GM12878 (cell line): ENCODE measurements at regions not wholly inside any gene's neighbourhood (a gene's known extent, or its start where the extent isn't known, plus 50 kb on each side); places are given as distances from the start of the nearest gene placed in this dataset.

Experiments
- ATAC-seq: fragments of 200-7000 bp; cut with Tn5 transposase; 3 replicates; pipeline ENCODE4 v1.9.1; 2020; ENCODE audit warnings: mild to moderate bottlenecking, moderate library complexity
- BruUV-seq: library from RNA; stranded (reverse); fragments of 400-500 nt; replicated peaks from 2 replicates; lab custom pipeline; 2021; lab: Mats Ljungman, UMichigan
- CTCF ChIA-PET: fragments of 300-600 bp; sonication (Branson Sonifier 250); formaldehyde crosslinking; extraction: SDS; loops from one replicate; lab custom pipeline; 2021; ENCODE audit warnings: inconsistent platforms; lab: Yijun Ruan, JAX
- POLR2A ChIA-PET: fragments of 350-600 bp; formaldehyde crosslinking; extraction: SDS; loops from one replicate; lab custom pipeline; 2021; ENCODE audit warnings: inconsistent platforms; lab: Charles Lee
- RAD21 ChIA-PET: fragments of 300-600 bp; sonication (Branson Sonifier 250); formaldehyde crosslinking; loops from one replicate; lab custom pipeline; 2023; ENCODE audit warnings: antibody characterized with exemption; ENCODE audit not compliant: unreplicated experiment; lab: Charles Lee
- SMC1A ChIA-PET: fragments of 300-600 bp; sonication (Branson Sonifier 250); formaldehyde crosslinking; loops from one replicate; lab custom pipeline; 2023; ENCODE audit not compliant: unreplicated experiment, uncharacterized antibody; lab: Charles Lee
- DNase-seq: peaks from one replicate; pipeline ENCODE4 v3.0.0-alpha.2; 2011; ENCODE audit warnings: low read depth, low spot score
- FAIRE-seq: peaks from 3 replicates; lab custom pipeline; 2011; peaks lifted over from hg19 to GRCh38; lab: Jason Lieb, UNC
- H2AFZ ChIP-seq: 2 replicates; pipeline ENCODE4 v1.6.0; 2011; ENCODE audit warnings: low read depth, low read length, control low read depth; ENCODE audit not compliant: control insufficient read depth
- H3K27ac ChIP-seq: 2 replicates; pipeline ENCODE4 v1.5.1; 2011; ENCODE audit warnings: control low read depth; ENCODE audit not compliant: control insufficient read depth, insufficient read depth
- H3K27me3 ChIP-seq, 2 experiments: replicated peaks in 1 of 2; 2 replicates each; pipeline versions ENCODE4 v1.6.0 to v1.6.1; 2011; ENCODE audit warnings: low read length in 1 of 2; ENCODE audit not compliant: control insufficient read depth in 2 of 2, insufficient read depth in 2 of 2
- H3K36me3 ChIP-seq, 2 experiments: 2 replicates each; pipeline ENCODE4 v1.5.1; 2011; ENCODE audit warnings: low read length in 1 of 2; ENCODE audit not compliant: control insufficient read depth in 2 of 2, insufficient read depth in 2 of 2
- H3K4me1 ChIP-seq: 2 replicates; pipeline ENCODE4 v1.6.1; 2011; ENCODE audit warnings: mild to moderate bottlenecking, low read length, moderate library complexity, mixed read lengths; ENCODE audit not compliant: control insufficient read depth, insufficient read depth
- H3K4me2 ChIP-seq: 2 replicates; pipeline ENCODE4 v1.6.0; 2011; ENCODE audit warnings: control low read depth; ENCODE audit not compliant: control insufficient read depth, insufficient read depth
- H3K4me3 ChIP-seq: fragments of 200-600 bp; sonication (generic); 2 replicates; pipeline ENCODE4 v1.5.1; 2016
- H3K79me2 ChIP-seq: 2 replicates; pipeline ENCODE4 v1.6.0; 2011; ENCODE audit warnings: low read length; ENCODE audit not compliant: control insufficient read depth, insufficient read depth
- H3K9ac ChIP-seq: 2 replicates; pipeline ENCODE4 v1.8.0; 2011; ENCODE audit warnings: low read length, control low read depth, mixed read lengths; ENCODE audit not compliant: control insufficient read depth, insufficient read depth
- H3K9me3 ChIP-seq: replicated peaks from 3 replicates; pipeline ENCODE4 v1.5.1; 2011; ENCODE audit warnings: mild to moderate bottlenecking, low read length; ENCODE audit not compliant: control insufficient read depth, insufficient read depth
- H4K20me1 ChIP-seq: 2 replicates; pipeline ENCODE4 v1.6.0; 2011; ENCODE audit not compliant: control insufficient read depth, insufficient read depth
- NFIC ChIP-seq: IDR thresholded peaks from 2 replicates; pipeline ENCODE4 v1.6.1; 2012; ENCODE audit warnings: low read depth, mild to moderate bottlenecking, inconsistent platforms, low read length, moderate library complexity
- SIN3A ChIP-seq: IDR thresholded peaks from 2 replicates; pipeline ENCODE4 v1.6.1; 2012; ENCODE audit warnings: low read depth, low read length, improper control_type of control experiment
- ZSCAN29 ChIP-seq: fragments of 450-650 bp; IDR thresholded peaks from 2 replicates; pipeline ENCODE4 v1.6.1; 2017; ENCODE audit warnings: mild to moderate bottlenecking, moderate library complexity
- WGBS: methylation state at CpG from one replicate; pipeline ENCODE4 v1.1.6; 2016; ENCODE audit warnings: low lambda C conversion rate; ENCODE audit not compliant: insufficient replicate concordance, insufficient coverage; ENCODE audit errors: missing lambda C conversion rate; 5-methylcytosine and 5-hydroxymethylcytosine counted together
- in situ Hi-C: fragments of 300-500 bp; cut with MboI; formaldehyde crosslinking; loops from 9 replicates; pipeline ENCODE4 v1.14.3; 2018; ENCODE audit warnings: mixed read lengths
- intact Hi-C: fragments of 100-400 bp; cut with micrococcal nuclease; formaldehyde crosslinking; loops from one replicate; pipeline ENCODE4 v1.14.2; 2022; ENCODE audit not compliant: unreplicated experiment
- TF ChIP-seq, protein P1 (sequence below): IDR thresholded peaks from 2 replicates; pipeline ENCODE4 v1.6.1; 2012; ENCODE audit warnings: low read depth, low read length, improper control_type of control experiment
- TF ChIP-seq, protein P2 (sequence below): fragments of 450-650 bp; IDR thresholded peaks from 2 replicates; pipeline ENCODE4 v1.6.1; 2017; ENCODE audit warnings: mild to moderate bottlenecking, moderate library complexity
- TF ChIP-seq, protein P3 (sequence below): IDR thresholded peaks from 2 replicates; pipeline ENCODE4 v1.6.1; 2011; ENCODE audit warnings: low read depth, low read length, improper control_type of control experiment, borderline replicate concordance

DNA sequence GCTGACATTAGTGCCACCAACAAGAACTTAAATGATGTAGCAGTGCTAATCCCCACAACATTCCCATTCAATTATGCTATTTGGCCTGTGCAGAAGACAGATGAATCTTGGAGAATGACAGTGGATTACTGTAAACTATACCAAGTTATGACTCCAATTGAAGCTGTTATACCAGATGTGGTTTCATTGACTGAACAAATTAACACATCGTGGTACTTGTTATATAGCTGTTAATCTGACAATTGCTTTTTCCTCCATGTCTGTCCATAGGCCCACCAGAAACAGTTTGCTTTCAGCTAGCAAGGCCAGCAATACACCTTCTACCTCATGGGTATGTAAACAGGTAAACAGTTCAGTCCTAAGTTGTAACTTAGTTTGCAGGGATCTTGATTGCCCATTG is 101.1 kb downstream of the S1PR1 start:
- Histone ChIP-seq H3K4me1 (no peaks in the 10 kb centered on the region), H3K36me3 (no peaks in the 10 kb centered on the region), H3K79me2 (no peaks in the 10 kb centered on the region), H2AFZ (no peak overlapping the region), H3K9me3 (no peaks in the 10 kb centered on the region; the same call in 1 of the 3 replicates), H3K27me3 (no peaks in the 10 kb centered on the region), H3K4me2 (no peak overlapping the region), H4K20me1 (no peaks in the 10 kb centered on the region), H3K4me3 (no peak overlapping the region), H3K9ac (no peak overlapping the region), H3K27ac (no peak overlapping the region)
- in situ Hi-C loops = no loop called here
- ChIA-PET POLR2A (no interaction called here), RAD21 (no interaction called here), CTCF (interaction anchor here (1.2 kb wide), 1 partner anchor 20 kb away, joined by 3 read pairs; no protein-coding TSS in a partner anchor), SMC1A (interaction anchor here (1.0 to 4.6 kb wide), 7 partner anchors 9 to 43 kb away, joined by 3 to 18 read pairs (median 3); no protein-coding TSS in a partner anchor)
- intact Hi-C loops = no loop called here
- TF ChIP-seq SIN3A = no peak
- no peak for TF ChIP-seq ZSCAN29
- TF ChIP-seq, protein P1, sequence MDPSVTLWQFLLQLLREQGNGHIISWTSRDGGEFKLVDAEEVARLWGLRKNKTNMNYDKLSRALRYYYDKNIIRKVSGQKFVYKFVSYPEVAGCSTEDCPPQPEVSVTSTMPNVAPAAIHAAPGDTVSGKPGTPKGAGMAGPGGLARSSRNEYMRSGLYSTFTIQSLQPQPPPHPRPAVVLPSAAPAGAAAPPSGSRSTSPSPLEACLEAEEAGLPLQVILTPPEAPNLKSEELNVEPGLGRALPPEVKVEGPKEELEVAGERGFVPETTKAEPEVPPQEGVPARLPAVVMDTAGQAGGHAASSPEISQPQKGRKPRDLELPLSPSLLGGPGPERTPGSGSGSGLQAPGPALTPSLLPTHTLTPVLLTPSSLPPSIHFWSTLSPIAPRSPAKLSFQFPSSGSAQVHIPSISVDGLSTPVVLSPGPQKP = no peak
- TF ChIP-seq NFIC = no peak
- TF ChIP-seq, protein P2, sequence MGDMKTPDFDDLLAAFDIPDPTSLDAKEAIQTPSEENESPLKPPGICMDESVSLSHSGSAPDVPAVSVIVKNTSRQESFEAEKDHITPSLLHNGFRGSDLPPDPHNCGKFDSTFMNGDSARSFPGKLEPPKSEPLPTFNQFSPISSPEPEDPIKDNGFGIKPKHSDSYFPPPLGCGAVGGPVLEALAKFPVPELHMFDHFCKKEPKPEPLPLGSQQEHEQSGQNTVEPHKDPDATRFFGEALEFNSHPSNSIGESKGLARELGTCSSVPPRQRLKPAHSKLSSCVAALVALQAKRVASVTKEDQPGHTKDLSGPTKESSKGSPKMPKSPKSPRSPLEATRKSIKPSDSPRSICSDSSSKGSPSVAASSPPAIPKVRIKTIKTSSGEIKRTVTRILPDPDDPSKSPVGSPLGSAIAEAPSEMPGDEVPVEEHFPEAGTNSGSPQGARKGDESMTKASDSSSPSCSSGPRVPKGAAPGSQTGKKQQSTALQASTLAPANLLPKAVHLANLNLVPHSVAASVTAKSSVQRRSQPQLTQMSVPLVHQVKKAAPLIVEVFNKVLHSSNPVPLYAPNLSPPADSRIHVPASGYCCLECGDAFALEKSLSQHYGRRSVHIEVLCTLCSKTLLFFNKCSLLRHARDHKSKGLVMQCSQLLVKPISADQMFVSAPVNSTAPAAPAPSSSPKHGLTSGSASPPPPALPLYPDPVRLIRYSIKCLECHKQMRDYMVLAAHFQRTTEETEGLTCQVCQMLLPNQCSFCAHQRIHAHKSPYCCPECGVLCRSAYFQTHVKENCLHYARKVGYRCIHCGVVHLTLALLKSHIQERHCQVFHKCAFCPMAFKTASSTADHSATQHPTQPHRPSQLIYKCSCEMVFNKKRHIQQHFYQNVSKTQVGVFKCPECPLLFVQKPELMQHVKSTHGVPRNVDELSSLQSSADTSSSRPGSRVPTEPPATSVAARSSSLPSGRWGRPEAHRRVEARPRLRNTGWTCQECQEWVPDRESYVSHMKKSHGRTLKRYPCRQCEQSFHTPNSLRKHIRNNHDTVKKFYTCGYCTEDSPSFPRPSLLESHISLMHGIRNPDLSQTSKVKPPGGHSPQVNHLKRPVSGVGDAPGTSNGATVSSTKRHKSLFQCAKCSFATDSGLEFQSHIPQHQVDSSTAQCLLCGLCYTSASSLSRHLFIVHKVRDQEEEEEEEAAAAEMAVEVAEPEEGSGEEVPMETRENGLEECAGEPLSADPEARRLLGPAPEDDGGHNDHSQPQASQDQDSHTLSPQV = no peak
- TF ChIP-seq, protein P3, sequence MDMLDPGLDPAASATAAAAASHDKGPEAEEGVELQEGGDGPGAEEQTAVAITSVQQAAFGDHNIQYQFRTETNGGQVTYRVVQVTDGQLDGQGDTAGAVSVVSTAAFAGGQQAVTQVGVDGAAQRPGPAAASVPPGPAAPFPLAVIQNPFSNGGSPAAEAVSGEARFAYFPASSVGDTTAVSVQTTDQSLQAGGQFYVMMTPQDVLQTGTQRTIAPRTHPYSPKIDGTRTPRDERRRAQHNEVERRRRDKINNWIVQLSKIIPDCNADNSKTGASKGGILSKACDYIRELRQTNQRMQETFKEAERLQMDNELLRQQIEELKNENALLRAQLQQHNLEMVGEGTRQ = no peak
- BruUV-seq = no TSS peak
- FAIRE-seq (no peak), ATAC-seq (no peak), DNase-seq (no peak)
- WGBS = 100% methylated on average over 1 of the region's 1 CpG
